Bone marrow (tissue), 2 donors: ENCODE measurements at regions not wholly inside any gene's neighbourhood (a gene's known extent, or its start where the extent isn't known, plus 50 kb on each side); places are given as distances from the start of the nearest gene placed in this dataset.

Source experiments
- DNase-seq, 2 donors: peaks; one replicate each; lab custom pipeline; 2025; lab: John Stamatoyannopoulos, UW

- DNase-seq, result no peak
Measured at GRCh38 chr7:17689361-17689902, 250.9 kb downstream of the SNX13 start.

DNA sequence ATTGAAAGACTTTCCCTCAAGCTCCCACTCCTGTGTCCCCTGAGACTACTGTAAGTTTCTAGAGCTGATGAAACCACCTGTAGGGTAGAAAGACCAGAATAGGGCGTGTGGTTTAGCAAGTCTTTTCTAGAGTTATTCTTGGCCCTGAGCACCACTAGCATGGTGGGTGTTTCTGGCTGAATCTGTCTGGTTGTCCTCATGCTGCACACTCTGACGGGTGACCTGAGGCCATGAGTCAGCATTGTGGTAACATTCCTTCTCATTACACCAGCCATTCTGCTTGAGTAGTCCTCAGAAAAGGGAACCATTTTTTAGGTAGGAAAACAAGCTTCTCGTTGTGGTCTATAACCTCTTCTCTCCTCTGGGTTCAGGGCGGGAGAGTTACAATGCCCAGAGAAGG is 250.3 kb downstream of the SNX13 start:
- DNase-seq, result peak in 1 of 2 donors; percentile 76

GRCh38 chr7:17696422-17696821 is 243.9 kb downstream of the SNX13 start:
- no peak for DNase-seq

DNA sequence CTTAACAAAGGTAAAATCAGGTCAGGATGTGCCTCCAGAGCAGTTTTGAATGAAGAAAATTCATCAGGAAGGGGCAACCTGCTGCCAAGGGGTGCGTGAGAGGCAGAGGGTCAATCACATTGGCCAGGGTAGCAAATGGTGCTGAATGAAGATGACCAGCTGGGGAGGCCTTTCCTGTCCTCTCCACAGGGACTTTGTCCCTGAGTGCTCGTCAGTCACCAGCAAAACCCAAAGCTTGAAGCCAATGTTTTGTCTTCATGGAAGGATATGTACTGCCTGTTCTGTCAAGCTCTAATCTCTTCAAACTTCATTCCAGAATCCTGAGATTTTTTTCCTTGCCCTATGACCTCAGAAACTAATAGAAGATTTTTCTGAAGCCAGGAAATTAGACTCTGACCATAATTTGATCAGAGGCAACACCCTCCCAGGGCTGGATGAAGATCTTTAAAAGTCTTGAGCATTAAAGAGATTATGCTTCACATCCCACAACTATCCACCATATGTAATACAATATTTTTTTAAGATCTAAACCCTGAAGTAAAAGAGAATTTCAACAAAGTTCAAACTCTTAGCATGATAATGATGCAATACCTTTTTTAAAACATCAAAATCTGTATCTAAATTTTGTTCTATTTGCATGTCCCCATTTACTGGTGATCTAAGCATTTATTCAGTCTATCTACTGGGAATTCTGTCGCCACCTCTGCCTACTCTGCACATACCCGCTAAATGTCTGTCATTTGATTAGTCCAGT is 243.0 kb downstream of the SNX13 start:
- no peak for DNase-seq

DNA sequence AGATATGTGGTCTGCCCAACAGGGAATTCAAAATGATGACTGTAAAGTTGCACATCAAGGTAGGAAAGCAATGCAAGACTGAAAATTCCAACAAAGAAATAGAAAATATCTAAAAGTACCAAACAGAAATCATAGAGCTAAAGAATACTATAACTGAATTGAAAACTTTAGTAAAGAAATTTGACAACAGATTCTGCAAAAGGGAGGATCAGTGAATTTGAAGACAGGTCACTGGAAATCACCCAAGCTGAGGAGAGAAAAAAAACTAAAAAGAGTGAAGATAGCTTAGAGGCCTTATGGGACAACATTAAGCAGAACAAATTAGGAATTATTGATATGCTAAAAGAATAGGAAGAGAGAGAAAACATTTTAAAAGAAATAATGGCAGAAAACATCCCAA is 240.6 kb downstream of the SNX13 start:
- no peak for DNase-seq

- no peak for DNase-seq
Measured at GRCh38 chr7:17700138-17700537, 240.2 kb downstream of the SNX13 start.

DNA sequence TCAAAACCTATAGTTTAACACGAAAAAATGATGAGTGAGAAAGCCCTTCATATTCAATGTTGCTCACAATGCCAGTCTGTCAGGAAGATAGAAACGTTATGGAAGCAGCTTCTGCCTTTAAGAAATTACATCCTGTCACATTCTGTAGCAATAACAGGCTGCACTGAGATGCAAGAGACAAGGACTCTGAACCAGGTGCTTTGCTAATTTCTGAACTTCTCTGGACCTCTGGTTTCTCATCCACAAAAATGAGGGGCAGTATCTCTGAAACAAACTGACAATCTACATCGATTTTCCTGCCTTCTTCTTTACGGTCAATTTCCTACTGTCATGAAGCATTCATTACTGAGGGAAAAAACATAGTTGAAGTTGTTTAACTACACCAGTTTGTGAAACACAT is 234.0 kb downstream of the SNX13 start:
- DNase-seq, result no peak

GRCh38 chr7:17706734-17707133 is 233.6 kb downstream of the SNX13 start:
- peak in 1 of 2 donors; percentile 21 for DNase-seq

GRCh38 chr7:17709127-17709526 is 231.2 kb downstream of the SNX13 start:
- DNase-seq, result no peak

- no peak for DNase-seq
Measured at GRCh38 chr7:17709599-17709998, 230.7 kb downstream of the SNX13 start.

DNA sequence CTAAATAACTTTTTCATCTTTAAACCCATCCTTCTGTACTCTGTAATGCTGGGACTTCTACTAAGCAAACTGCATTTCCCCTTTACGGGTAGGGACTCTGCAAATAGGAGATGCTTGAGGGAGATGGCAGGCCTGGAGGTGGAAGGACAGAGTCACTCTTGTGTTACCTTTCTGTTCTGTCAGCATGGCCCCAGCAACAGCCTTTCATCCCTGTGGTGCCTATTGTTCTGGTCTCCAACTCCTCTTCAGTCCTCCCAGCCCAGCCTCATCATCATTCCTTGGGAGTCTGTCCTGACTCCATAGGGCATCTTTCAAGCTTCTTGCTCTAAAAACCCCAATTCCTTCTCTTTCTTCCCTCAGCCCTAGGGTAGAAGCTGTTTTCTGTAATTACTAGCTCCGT is 230.0 kb downstream of the SNX13 start:
- DNase-seq, result no peak

DNA sequence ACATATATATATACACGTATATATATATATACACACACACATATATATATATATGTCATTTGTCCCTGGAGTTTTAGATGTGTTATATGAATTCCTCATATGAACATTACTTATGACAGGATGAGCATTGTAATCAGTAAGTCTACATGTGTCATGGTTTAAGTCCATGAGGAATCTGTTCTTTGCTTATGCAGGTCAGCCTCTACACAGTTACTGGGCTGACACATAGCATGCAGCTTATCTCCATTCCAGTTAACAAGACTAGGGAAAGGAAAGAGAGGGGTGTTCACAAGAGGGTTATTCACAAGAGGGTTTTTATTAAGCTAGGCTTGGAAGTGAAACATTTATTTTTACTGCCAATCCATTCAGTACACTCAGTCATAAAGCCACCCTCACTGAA is 226.7 kb downstream of the SNX13 start:
- no peak for DNase-seq

- no peak for DNase-seq
Measured at GRCh38 chr7:17716816-17717215, 223.5 kb downstream of the SNX13 start.

- DNase-seq, result no peak
Measured at GRCh38 chr7:17719998-17720397, 220.3 kb downstream of the SNX13 start.

- DNase-seq, result no peak
Measured at GRCh38 chr7:17721736-17722285, 218.5 kb downstream of the SNX13 start.

DNA sequence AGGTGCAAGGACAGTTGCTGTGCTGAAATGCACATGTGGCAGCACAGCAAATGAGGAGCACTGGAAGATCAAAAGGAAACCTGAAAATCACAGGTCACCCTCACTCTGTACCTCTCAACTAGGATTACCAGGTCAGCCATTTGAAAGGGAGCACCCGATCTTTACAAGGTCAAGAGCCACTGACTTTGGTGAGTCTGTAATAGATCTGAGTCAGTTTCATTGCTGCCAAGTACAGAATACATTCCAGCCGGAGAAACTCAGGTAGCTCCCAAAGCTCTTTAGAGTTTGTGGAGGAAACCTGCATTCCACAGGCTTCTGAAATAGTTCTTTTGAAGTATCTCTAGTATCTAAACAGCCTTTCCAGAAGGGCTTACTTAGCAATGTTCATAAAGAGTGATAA is 217.5 kb downstream of the SNX13 start:
- DNase-seq, result no peak

DNA sequence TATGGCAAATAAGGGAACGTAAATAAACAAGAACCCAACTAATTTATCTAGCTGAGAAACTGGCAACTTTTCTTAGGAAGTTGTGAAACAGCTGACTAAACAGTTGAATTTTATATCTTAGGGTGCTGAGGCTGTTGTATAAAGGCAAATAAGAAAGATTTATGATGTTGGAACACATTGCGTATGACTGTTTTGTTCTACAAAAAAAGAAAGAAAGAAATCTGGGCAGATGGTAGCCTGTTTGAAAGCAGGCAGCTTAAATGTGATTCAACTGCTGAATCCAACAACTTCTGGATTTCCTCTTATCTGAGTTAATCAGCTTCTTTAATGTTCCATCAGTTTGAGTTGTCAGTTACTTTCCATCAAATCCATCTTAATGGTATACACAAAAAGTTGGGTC is 214.5 kb downstream of the SNX13 start:
- no peak for DNase-seq

DNA sequence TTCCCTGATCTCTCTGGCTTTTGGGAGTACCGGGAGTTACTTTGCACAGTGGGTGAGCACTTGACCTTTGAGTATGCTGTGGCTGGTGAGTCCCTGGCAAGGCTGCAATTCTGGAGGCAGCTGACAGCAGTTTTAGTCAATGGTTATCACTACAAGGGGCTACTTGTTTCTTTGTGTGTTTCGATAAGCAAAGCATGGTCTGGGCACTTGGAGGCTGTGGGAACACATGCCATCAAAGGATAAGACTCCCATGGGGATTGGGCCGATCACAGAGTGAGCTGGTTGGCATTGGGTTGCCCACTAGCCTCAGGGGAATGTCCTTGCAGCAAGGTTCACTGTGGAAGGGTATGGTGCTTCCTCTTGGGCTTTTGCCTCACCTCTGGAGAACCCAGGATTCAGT is 208.2 kb downstream of the SNX13 start:
- no peak for DNase-seq
